ENCODE measurements at regions not wholly inside any gene's neighbourhood (a gene's known extent, or its start where the extent isn't known, plus 50 kb on each side); places are given as distances from the start of the nearest gene placed in this dataset.
A peak's percentile ranks its signal among the peaks of the same experiment; 100 is the strongest.
"Not testable (repeated sequence)": the region's sequence is repeated elsewhere in the genome, so short reads cannot be mapped to it uniquely, and the experiment has no call there.

DNA sequence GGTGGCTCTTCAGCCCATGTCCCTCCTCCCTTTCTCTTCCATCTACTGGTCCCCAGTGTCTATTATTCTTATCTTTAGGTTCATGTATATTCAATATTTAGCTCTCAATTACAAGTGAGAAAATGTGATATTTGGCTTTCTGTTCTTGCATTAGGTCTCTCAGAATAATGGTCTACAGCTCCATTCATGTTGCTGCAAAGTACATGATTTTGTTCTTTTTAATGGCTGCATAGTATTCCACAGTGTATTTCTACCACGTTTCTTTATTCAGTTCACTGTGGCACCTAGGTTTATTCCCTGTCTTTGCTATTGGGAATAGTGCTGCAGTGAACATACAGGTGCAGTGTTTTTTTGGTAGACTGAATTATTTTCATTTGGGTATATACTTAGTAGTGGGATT is 1308.8 kb downstream of the EFNA5 start:
- DNase-seq, result no peak

DNA sequence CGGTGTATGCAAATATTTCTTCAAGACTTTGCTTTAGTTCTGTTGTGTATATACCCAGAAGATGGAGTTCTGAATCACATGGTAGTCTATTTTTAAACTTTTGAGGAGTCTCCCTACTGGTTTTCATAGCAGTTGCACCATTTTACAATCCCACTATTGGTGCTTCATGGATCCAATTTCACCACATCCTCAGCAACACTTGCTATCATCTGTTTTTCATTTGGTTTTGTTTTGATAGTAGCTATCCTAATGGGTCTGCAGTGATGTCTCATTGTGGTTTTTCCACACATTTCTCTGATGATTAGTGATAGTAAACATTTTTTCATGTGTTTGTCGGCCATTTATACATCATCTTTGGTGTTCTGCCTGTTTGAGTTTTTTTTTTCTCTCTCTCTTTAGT is 1339.3 kb downstream of the EFNA5 start:
- DNase-seq, result no peak

DNA sequence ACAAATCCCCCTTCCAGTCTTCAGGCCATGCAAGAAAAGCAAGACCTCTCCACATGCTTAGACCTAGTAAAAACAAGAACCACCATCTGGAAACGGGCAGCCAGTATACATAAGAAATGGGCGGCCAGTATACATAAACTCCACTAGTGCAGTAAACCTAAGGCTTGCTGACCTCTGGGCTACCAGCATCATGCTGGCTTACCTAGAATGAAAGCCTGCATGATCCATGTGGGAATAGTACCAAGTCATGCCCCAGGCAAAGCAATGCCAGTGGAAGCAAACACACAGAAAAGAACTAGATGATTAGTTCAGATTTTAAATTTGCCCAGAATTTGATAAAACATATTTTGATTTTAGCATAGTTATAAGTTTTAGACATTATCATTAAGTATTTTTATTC is 1346.4 kb downstream of the EFNA5 start:
- DNase-seq, result no peak

DNA sequence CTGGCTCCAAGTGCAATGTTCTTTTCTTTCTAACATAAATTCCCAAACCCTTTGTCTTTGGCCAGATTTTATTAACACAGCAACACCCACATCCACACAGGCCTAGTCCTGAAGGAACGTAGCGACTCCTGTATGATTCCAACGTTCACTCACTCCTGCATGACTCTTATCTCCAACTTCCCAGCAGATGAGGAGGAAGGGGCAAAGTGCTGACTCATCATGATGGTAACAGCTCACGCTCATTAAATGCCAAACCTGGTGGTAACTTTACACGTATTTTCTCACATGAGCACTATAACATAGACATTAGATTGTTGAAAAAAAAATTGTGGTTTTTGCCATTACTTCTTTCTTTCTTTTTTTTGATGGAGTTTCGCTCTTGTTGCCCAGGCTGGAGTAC is 1349.5 kb downstream of the EFNA5 start:
- DNase-seq, result no peak

DNA sequence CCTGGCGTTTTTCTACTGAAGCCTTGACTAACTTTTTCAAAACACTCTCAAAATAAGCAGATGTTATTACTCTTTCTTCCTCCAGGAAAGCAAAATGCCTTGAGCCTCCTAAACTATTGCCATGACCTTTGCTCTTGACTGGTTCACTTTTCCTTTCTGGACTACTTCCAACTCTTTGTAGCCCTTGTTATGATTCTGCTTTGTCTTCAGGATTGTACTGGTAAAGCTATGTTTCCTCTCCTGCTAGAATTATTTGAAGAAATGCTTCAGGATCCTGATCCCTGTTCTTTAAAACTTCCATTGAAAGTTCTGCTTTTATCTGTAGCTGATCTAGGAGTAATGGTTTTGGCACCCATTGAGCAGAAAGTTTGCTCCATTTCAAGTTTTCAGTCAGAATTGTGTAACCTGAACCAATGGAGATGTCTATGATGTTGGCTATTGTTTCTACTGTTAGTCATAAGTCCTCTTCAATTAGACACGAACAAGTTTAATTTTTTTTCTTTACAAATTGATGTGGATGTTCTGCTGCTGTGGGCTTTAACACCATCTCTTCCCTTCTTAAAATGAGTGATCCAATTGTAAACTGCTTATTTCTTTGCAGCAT is 1356.4 kb downstream of the EFNA5 start:
- DNase-seq, result peak; percentile 1

DNA sequence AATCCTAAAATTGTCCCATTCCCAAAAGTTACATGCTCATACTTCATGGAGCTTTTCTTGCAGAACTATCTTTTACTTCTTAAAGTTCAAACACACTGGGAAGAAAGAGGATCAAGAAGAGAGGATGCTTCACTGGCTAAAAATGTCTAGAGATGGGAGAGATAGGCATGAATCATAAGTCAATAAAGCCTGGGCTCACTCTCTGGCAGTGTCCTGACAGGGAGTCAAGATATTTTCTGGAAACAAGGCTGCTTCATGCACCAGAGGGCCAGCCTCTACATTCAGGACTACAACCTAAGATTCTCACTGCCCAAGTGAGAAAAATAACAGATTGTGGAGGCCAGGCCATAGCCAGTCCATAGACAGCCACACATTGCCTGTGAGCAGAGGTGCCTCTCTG is 1358.4 kb downstream of the EFNA5 start:
- no peak for DNase-seq

DNA sequence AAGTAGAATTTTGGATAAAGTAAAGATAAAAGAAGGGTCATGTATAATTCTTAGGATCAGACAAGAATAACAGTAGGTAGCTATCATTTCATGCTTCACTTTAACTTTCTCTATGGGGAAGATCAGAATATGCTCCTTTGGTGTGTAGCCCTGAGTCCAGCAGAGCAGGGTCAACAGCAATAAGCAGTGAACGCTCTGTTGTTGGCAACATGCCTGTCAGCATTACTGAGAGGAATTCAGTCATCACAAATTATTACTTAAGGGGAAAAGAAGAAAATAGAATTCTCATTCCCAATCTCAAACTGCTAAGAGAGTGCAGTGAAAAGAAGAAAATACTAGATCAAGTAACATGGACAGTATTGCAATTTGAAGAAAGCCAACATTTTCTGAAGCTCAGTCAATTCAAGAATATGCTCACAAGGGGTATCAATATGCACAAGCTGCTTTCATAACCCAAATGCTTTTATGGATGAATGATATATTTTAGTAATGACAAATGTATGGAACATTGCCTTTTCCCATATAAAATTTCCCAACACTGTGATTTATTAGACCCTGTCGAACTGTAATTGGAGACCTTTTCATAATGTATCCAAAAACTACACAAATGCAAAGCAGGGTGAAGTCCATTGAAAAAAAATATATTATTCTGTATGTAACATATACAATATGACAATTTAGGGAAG is 1359.4 kb downstream of the EFNA5 start:
- peak; percentile 26 for DNase-seq

DNA sequence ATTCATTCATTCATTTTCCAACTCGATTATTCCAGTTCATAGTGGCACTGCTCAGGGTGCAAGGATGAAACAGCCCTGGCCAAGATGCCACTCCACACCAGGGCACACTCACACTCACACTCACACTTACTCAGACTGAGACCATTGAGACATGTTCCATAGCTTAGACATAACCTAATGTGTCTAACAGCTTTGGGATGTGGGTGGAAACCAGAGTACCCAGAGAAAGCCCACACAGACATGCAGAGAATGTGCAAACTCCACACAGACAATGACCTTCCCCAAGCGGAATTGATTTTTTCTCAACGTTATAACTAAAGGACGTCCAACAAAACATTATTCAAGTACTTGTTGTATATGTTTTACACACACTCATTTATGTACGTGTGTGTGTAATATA is 1363.5 kb downstream of the EFNA5 start:
- no peak for DNase-seq

DNA sequence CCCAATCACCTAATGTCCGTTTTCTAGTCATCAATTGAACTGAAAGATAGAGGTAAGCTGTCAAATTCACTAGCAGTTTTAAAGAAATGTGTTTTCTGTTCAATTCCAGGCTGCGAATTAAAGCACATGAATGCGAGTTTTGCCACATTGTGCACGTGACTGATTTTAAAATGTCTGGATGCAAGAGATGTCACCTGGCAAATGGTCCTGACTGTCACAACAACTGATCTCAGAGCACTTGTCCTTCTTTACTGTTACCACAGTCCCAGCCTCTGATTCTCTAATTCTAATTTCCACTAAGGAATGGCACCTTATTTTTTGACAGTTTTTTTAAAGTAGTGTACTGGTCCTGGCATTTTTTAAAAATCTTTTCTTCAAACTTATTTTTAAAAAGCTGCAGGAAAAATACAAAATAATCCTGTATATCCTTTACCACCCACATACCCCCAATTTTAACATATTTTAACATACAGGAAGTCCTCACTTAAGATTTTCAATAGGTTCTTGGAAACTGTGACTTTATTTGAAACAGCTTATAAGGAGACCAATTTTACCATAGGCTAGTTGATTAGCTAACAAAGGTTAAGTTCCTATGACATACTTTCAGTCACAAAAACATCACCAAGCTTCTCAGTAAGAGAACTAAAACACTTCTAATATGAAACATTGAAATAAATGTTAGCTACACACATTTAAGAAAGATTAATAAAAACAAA is 1364.3 kb downstream of the EFNA5 start:
- DNase-seq, result no peak

DNA sequence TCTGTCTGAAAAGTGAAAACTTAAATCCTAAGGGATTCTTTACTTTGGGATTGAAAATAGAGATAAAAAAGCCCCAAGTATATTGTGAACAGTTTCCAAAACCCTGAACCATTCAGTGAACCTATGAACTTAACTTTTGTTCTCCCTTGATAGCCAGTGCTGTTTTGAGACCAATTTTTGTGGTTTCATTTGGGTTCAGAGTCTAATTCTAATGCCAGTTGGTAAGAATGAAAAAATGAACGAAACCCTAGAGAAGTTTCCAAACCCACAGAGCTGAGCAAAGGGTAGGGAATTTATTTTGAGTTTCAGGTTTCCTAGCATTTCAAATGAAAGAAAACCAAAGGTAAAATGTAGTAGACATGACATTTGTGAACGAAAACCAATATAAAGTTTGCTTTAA is 1366.8 kb downstream of the EFNA5 start:
- DNase-seq, result no peak

DNA sequence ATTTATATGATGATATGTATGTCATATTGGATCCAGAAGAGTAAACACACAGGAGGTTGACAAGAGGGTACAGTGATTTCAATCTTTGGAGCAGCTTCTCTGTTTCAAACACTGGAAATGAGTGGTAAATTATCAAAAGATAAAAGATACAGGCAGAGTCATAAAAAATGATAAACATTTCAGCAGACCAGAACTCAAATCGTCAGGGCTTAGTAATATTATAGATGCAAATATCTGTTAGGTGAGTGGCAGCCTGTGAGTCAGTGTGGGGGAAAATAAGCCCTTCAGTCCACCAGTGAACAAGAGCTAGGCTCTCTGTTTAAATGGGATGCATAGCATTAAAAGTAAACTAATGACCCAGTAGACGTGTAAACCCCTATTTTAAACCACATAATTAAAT is 1378.1 kb downstream of the EFNA5 start:
- no peak for DNase-seq

DNA sequence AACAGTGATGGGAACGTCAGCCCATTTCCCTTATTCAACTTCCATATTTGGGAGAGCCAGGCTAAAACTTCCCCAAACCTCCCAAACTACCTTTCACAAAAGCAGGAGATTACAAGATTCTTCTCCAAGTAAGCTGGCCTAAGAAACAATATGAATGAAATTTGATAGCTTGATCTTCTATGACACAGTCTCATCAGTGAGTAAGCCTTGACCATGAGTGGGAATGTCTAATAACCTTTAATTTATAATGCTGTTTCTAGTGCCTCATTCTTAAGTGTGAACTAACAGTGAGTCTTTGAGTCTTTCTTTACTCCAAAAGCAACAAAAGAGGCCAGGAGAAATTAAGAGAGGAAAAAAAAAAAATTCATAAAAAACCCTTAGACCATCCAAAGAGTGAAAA is 1379.9 kb downstream of the EFNA5 start:
- no peak for DNase-seq

DNA sequence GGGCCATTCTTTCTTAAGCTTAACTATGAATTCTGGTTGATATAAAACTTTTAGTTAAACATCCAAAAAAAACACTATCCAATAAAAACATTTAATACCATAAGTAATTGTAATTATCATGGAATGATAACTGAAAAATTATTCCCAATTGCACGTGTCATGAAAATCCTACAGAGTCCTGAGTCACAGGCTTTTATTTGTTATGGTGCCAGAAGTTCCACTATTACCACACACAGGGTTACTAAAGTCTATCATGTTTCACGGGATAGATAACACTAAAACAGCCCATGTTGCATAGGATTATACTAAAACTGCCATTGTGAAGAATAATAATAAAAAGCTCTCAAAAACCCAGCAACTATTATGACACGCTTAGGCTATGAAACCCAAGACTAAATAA is 1381.8 kb downstream of the EFNA5 start:
- no peak for DNase-seq

DNA sequence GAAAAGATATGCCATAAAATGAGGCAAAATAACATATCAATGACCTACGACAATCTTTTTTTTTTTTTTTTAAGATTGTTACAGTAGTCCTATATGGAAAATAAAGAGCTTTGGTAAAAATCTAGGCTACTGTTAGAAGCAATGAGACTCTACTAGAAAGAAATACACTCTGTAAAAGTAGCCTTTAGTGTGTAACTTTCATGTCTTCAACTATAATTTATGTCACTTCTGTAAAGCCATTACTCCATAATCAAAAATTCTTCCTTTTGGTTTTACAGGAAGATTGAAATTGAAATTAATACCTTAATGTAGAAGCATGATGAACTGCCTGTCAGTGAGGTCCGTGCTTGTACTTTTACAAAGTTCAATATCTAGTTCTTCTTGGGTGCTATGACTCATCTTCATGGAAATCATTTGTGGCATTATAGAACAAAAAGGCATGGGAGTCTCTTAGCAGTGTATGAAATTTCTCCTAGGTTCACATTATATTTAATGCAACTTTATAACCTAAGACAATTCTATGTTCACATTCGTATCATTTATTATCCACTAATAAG is 1393.1 kb downstream of the EFNA5 start:
- DNase-seq, result no peak

DNA sequence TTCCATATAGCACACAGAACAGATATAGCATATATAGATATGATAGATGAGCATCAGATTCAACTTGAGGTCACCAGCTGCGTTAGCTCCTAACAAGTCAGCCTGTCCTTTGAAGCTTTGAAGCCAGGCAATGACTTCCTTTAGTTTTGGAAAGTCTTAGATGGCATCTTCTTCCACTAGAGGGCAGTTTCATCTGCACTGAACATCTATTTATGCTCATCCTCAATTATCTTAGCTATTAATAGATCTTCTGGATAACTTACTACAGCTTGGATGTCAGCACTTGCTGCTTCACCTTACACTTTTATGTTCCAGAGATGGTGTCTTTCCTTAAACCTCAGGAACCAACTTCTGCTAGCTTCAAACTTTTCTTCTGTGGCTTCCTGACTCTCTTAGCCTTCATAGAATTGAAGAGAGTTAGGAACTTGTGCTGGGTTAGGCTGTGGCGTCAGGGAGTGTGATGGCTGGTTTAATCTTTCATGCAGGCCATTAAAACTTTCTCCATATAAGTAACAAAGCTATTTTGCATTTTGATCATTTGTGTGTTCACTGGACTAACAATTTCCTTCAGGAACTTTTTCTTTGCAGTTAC is 1401.4 kb downstream of the EFNA5 start:
- DNase-seq, result no peak

DNA sequence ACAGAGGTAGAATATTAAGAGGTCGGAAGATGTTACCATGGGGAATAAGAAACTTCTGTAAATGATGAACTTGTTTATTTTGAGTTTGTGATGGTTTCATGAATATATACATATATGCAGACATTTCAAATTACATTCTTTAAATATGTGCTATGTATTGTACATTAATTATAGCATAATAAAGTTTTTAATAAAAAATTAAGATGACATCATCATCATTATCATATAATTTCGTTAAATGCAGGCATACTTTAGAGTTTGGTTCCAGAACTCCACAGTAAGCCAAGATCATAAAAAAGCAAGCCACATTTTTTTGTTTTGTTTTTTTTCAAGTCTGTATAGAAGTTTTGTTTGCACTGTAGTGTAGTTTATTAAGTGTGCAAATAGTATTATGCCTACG is 1403.5 kb downstream of the EFNA5 start:
- no peak for DNase-seq

DNA sequence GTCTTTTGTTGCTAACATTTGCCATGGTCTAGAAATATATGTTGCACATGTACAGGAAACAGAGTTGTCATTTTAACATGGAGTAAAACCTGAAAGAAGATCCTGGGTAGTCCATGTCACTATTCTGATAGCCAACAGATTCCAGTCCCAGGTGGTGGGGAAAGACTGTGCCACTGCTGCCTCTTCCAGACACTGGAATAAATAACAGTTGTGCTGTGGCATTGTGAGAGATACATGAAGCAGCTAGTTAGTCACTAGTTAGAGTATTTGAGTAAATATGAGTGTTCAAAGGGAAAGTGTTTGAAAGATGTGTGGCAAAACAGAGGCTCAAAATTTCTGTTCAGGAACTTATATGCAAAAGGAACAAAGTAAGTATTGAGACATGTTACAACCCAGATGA is 1408.3 kb downstream of the EFNA5 start:
- no peak for DNase-seq

DNA sequence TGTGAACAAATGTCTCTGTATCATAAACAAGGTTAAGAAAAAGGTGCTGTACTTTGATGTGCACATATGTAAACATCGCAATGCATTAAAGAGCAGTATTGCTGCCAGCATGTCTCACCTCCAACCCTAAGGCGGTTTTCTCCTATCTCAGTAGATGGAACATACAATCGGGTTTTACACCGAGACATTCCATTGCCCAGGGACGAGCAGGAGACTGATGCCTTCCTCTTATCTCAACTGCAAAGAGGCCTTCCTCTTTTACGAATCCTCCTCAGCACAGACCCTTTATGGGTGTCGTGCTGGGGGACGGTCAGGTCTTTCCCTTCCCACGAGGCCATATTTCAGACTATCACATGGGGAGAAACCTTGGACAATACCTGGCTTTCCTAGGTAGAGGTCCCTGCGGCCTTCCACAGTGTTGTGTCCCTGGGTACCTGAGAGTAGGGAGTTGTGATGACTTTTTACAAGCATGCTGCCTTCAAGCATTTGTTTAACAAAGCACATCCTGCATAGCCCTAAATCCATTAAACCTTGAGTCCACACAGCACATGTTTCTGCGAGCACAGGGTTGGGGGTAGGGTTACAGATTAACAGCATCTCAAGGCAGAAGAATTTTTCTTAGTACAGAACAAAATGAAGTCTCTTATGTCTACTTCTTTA is 1411.2 kb downstream of the EFNA5 start:
- DNase-seq, result not testable (repeated sequence)

DNA sequence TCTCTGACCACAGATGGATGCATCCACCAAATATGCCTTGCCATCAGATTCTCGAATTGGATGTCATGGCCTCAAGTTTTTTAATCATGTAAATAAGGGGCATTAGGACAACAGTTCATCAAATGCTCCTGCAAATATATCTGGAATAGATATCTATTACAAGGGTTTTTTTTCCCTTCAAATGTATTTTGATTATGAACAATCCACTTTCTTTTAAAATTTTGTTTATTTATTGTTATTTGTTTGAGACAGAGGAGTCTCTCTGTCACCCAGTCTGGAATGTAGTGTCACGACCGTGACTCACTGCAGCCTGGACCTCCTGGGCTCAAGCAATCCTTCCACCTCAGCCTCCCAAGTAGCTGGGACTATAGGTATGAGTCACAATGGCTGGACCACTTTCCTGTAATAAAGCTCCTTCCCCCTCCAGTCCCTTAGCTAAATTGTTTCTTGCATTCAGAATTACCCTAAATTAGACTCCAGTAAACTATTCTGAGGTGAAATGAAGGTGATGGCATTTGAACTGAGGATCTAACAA is 1412.1 kb downstream of the EFNA5 start:
- no peak for DNase-seq

DNA sequence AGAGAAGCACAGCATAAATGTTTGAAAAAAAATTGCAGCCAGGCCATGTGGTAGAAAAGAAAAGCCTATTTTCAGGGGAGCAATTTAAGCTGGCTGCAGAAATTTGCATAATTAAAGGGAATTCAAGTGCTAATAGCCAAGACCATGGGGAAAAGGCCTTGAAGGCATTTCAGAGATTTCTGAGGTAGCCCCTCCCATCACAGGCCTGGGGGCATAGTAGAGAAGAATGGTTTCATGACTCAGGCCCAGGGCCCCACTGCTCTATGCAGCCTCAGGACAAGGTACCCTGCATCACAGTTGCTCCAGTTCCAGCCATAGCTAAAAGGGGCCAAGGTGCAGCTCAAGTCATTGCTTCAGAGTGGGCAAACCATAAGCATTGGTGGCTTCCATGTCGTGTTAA is 1416.0 kb downstream of the EFNA5 start:
- DNase-seq, result no peak

DNA sequence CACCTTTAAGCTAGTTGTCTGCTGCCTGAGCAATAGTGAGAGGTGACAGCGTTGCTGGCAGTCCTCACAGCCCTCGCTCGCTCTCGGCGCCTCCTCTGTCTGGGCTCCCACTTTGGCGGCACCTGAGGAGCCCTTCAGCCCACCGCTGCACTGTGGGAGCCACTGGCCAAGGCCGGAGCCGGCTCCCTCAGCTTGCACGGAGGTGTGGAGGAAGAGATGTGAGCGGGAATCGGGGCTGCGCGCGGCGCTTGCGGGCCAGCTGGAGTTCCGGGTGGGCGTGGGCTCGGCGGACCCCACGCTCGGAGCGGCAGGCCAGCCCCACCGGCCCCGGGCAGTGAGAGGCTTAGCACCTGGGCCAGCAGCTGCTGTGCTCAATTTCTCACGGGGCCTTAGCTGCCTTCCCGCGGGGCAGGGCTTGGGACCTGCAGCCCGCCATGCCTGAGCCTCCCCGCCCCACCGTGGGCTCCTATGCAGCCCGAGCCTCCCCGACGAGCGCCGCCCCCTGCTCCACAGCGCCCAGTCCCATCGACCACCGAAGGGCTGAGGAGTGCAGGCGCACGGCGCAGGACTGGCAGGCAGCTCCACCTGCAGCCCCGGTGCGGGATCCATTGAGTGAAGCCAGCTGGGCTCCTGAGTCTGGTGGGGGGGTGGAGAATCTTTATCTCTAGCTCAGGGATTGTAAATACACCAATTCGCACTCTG is 1424.5 kb downstream of the EFNA5 start:
- DNase-seq, result not testable (repeated sequence)
